Ovary (tissue), 3 donors: ENCODE measurements at regions not wholly inside any gene's neighbourhood (a gene's known extent, or its start where the extent isn't known, plus 50 kb on each side); places are given as distances from the start of the nearest gene placed in this dataset.

Source experiments
- CTCF ChIP-seq, 3 donors: fragments of 450-650 bp in 2 of 3; fragments of 200-600 bp in 1 of 3; IDR thresholded peaks; one replicate each; pipeline versions ENCODE4 v1.5.1 to v1.8.0; 2016 to 2022; ENCODE audit warnings: antibody characterized with exemption in 3 of 3, mild to moderate bottlenecking in 1 of 3
- EP300 ChIP-seq: sonication (generic); formaldehyde crosslinking; IDR thresholded peaks from one replicate; pipeline ENCODE4 v1.6.1; 2017; ENCODE audit warnings: antibody characterized with exemption
- POLR2A ChIP-seq: fragments of 450-650 bp; IDR thresholded peaks from one replicate; pipeline ENCODE4 v1.6.1; 2017; ENCODE audit warnings: antibody characterized with exemption, mild to moderate bottlenecking, moderate library complexity
- donor health status: DM: no; HTN: no; CAD: no.

- TF ChIP-seq EP300 (no peak), CTCF (IDR thresholded peaks at IDR 0.05) (no peak), POLR2A (no peak)
These were observed 463.0 kb downstream of the EPHA3 start for GRCh38 chr3:89570465-89570864.
